ENCODE measurements at regions not wholly inside any gene's neighbourhood (a gene's known extent, or its start where the extent isn't known, plus 50 kb on each side); places are given as distances from the start of the nearest gene placed in this dataset.

- Histone ChIP-seq H3K4me1 (ENCODE audit: insufficient read depth) (peaks cover 8% of the 10 kb centered on the region), H3K9me3 (no peaks in the 10 kb centered on the region), H3K36me3 (no peaks in the 10 kb centered on the region), H3K27ac (peak overlapping the region in 1 of 2 donors; percentile 21), H3K4me3 (no peak overlapping the region), H3K27me3 (no peaks in the 10 kb centered on the region)
- TF ChIP-seq, protein P1, sequence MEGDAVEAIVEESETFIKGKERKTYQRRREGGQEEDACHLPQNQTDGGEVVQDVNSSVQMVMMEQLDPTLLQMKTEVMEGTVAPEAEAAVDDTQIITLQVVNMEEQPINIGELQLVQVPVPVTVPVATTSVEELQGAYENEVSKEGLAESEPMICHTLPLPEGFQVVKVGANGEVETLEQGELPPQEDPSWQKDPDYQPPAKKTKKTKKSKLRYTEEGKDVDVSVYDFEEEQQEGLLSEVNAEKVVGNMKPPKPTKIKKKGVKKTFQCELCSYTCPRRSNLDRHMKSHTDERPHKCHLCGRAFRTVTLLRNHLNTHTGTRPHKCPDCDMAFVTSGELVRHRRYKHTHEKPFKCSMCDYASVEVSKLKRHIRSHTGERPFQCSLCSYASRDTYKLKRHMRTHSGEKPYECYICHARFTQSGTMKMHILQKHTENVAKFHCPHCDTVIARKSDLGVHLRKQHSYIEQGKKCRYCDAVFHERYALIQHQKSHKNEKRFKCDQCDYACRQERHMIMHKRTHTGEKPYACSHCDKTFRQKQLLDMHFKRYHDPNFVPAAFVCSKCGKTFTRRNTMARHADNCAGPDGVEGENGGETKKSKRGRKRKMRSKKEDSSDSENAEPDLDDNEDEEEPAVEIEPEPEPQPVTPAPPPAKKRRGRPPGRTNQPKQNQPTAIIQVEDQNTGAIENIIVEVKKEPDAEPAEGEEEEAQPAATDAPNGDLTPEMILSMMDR (IDR thresholded peaks at IDR 0.05), result no peak
- no peak for TF ChIP-seq POLR2A (IDR thresholded peaks at IDR 0.05)
- no peak for TF ChIP-seq EP300 (IDR thresholded peaks at IDR 0.05)
- peak; percentile 43 to 58 (median 53) for DNase-seq
- intact Hi-C loops (cut with DNase I), result no loop called here
- 12 to 22% (median 12%) methylated on average over 9 of the region's 9 CpGs for WGBS, 3 donors
Measured at GRCh38 chr13:76829572-76830327, 56.5 kb downstream of the KCTD12 start.

DNA sequence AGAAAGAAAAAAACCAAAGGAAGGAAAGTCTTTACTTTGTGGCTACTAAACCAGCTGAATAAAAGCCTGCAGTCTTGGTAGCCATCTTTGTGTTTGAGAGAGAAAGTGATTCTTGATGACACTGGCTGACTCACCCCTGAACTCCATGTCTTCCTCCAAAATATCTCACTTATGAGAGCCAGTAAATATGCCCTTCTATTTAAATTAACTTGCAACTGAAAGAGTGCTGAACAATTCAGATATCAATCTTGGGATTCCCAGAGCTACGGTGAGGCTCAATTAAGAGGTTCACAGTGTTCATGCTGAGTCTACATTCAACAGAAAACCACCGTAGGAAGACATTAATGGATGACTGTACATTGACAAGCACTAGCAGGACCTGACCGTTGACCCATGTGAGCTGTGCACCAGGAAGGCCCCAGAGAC is 57.9 kb downstream of the KCTD12 start:
- TF ChIP-seq POLR2A (IDR thresholded peaks at IDR 0.05) (no peak), EP300 (IDR thresholded peaks at IDR 0.05) (no peak)
- TF ChIP-seq, protein P1 (IDR thresholded peaks at IDR 0.05), result no peak
- Histone ChIP-seq H3K9me3 (no peaks in the 10 kb centered on the region), H3K4me3 (no peak overlapping the region), H3K27me3 (no peaks in the 10 kb centered on the region), H3K4me1 (ENCODE audit: insufficient read depth) (peaks cover 8% of the 10 kb centered on the region), H3K36me3 (no peaks in the 10 kb centered on the region), H3K27ac (no peak overlapping the region)
- DNase-seq, result no peak
- 64 to 86% (median 80%) methylated on average over 3 of the region's 3 CpGs for WGBS, 3 donors
- intact Hi-C loops (cut with DNase I), result no loop called here

DNA sequence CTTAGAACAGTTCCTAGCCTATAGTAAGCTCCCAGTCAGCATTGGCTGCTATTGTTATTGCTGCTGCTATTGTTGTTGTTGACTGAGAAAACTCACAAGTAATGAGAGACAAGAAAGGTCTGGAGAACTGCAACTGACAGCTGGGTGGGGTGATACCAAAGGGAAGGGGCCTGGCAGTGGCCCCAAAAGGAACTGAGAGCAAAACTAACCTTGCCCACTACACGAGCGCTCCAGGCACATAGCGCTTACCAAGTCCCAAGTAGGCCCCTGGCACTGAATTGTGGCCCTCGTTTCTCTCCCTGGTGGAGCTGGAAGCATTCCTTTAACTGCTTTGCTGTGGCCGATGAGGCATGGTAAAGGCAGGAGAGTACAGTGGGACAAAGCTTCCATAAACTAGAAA is 59.7 kb downstream of the KCTD12 start:
- H3K36me3 ChIP-seq, result no peaks in the 10 kb centered on the region
- intact Hi-C loops (cut with DNase I), result no loop called here
- H3K27me3 ChIP-seq, result no peaks in the 10 kb centered on the region
- no peak overlapping the region for H3K27ac ChIP-seq
- H3K9me3 ChIP-seq, result no peaks in the 10 kb centered on the region
- WGBS, 3 donors, result 94 to 98% (median 97%) methylated on average over 5 of the region's 5 CpGs
- TF ChIP-seq, protein P1 (IDR thresholded peaks at IDR 0.05), result no peak
- TF ChIP-seq EP300 (IDR thresholded peaks at IDR 0.05) (no peak), POLR2A (IDR thresholded peaks at IDR 0.05) (no peak)
- H3K4me3 ChIP-seq, result no peak overlapping the region
- DNase-seq, result no peak
- H3K4me1 ChIP-seq (ENCODE audit: insufficient read depth), result peaks cover 8% of the 10 kb centered on the region

GRCh38 chr13:76825430-76825829 is 60.8 kb downstream of the KCTD12 start:
- Histone ChIP-seq H3K9me3 (no peaks in the 10 kb centered on the region), H3K36me3 (no peaks in the 10 kb centered on the region), H3K27ac (no peak overlapping the region), H3K27me3 (no peaks in the 10 kb centered on the region), H3K4me3 (no peak overlapping the region), H3K4me1 (ENCODE audit: insufficient read depth) (peaks cover 8% of the 10 kb centered on the region)
- WGBS, 3 donors, result 18 to 45% (median 40%) methylated on average over 1 of the region's 1 CpG
- TF ChIP-seq POLR2A (IDR thresholded peaks at IDR 0.05), result no peak
- TF ChIP-seq, protein P1 (IDR thresholded peaks at IDR 0.05), result no peak
- no peak for TF ChIP-seq EP300 (IDR thresholded peaks at IDR 0.05)
- DNase-seq, result no peak
- intact Hi-C loops (cut with DNase I), result no loop called here

Data from ovary (tissue), 7 donors.